ENCODE measurements at regions not wholly inside any gene's neighbourhood (a gene's known extent, or its start where the extent isn't known, plus 50 kb on each side); places are given as distances from the start of the nearest gene placed in this dataset.

- no peak overlapping the region for H3K4me2 ChIP-seq
- ChIA-PET POLR2A (ENCODE audit: unreplicated experiment) (interaction anchor here (0.6 kb wide), 1 partner anchor 294 kb away, joined by 3 read pairs; no protein-coding TSS in a partner anchor), CTCF (no interaction called here)
- no peaks in the 10 kb centered on the region for H4K20me1 ChIP-seq (ENCODE audit: insufficient read depth)
- TF ChIP-seq, protein P1, sequence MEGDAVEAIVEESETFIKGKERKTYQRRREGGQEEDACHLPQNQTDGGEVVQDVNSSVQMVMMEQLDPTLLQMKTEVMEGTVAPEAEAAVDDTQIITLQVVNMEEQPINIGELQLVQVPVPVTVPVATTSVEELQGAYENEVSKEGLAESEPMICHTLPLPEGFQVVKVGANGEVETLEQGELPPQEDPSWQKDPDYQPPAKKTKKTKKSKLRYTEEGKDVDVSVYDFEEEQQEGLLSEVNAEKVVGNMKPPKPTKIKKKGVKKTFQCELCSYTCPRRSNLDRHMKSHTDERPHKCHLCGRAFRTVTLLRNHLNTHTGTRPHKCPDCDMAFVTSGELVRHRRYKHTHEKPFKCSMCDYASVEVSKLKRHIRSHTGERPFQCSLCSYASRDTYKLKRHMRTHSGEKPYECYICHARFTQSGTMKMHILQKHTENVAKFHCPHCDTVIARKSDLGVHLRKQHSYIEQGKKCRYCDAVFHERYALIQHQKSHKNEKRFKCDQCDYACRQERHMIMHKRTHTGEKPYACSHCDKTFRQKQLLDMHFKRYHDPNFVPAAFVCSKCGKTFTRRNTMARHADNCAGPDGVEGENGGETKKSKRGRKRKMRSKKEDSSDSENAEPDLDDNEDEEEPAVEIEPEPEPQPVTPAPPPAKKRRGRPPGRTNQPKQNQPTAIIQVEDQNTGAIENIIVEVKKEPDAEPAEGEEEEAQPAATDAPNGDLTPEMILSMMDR (conservative IDR thresholded peaks at IDR 0.05) = no peak
- no peak for TF ChIP-seq EZH2 (IDR thresholded peaks at IDR 0.05; ENCODE audit: low read depth)
- BruUV-seq (replicated peaks) = no TSS peak
- intact Hi-C loops (cut with micrococcal nuclease; ENCODE audit: unreplicated experiment) = loop anchor here (10.0 kb wide), 1 partner anchor 536 kb away; no protein-coding TSS in a partner anchor
- H3F3A ChIP-seq (ENCODE audit: insufficient read depth, low read depth) = peaks cover 15% of the 10 kb centered on the region
- no peak overlapping the region for H2AFZ ChIP-seq
- no peak overlapping the region for H3K27ac ChIP-seq
- H3K9me2 ChIP-seq (ENCODE audit: insufficient read depth) = no peaks in the 10 kb centered on the region
- DNase-seq = no peak
- H3K27me3 ChIP-seq (ENCODE audit: insufficient read depth, low read depth) = no peaks in the 10 kb centered on the region
- no peaks in the 10 kb centered on the region for H3K36me3 ChIP-seq (ENCODE audit: low read depth)
- no peak overlapping the region for H3K4me3 ChIP-seq
- peaks cover 8% of the 10 kb centered on the region for H3K9me3 ChIP-seq (ENCODE audit: insufficient read depth, low read depth)
- H3K4me1 ChIP-seq (replicated peaks; ENCODE audit: insufficient read depth) = peaks cover 28% of the 10 kb centered on the region
- H3K79me2 ChIP-seq (ENCODE audit: low read depth) = no peaks in the 10 kb centered on the region
Measured at GRCh38 chr5:96250782-96251181, 182.3 kb downstream of the PCSK1 start.

DNA sequence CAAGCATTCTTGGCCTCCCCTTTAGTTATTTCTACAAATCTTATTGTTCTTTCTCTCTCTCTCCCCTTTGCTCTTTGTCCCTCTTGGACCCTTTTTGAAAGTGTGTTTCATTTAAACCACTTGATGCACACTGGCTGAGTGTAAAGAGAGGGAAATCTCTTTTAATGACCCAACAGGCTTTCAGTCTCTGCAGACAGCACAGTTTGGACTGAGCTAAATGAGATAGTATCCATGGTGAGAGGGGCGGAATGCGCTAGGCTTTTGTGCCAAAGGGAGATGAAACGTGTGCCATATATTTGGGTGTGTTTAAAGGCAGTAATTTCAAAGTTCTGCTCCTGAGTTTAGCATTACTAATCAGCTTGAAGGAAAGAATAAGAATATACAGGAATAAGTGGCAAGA is 184.9 kb downstream of the PCSK1 start:
- TF ChIP-seq, protein P1 (conservative IDR thresholded peaks at IDR 0.05) = no peak
- no peak for TF ChIP-seq EZH2 (IDR thresholded peaks at IDR 0.05; ENCODE audit: low read depth)
- Histone ChIP-seq H3K4me3 (no peak overlapping the region), H3K27ac (no peak overlapping the region), H3F3A (ENCODE audit: insufficient read depth, low read depth) (no peaks in the 10 kb centered on the region), H3K9me2 (ENCODE audit: insufficient read depth) (no peaks in the 10 kb centered on the region), H3K4me2 (no peak overlapping the region), H4K20me1 (ENCODE audit: insufficient read depth) (no peaks in the 10 kb centered on the region), H3K9me3 (ENCODE audit: insufficient read depth, low read depth) (peaks cover 5% of the 10 kb centered on the region; the same call in 1 of the 2 replicates), H2AFZ (no peak overlapping the region), H3K4me1 (replicated peaks; ENCODE audit: insufficient read depth) (peaks cover 30% of the 10 kb centered on the region), H3K79me2 (ENCODE audit: low read depth) (no peaks in the 10 kb centered on the region), H3K27me3 (ENCODE audit: insufficient read depth, low read depth) (no peaks in the 10 kb centered on the region), H3K36me3 (ENCODE audit: low read depth) (no peaks in the 10 kb centered on the region)
- BruUV-seq (replicated peaks) = no TSS peak
- intact Hi-C loops (cut with micrococcal nuclease; ENCODE audit: unreplicated experiment) = no loop called here
- ChIA-PET CTCF (no interaction called here), POLR2A (ENCODE audit: unreplicated experiment) (interaction anchor here (0.8 kb wide), 1 partner anchor 155 kb away, joined by 9 read pairs; no protein-coding TSS in a partner anchor)
- DNase-seq = no peak

- H3K36me3 ChIP-seq (ENCODE audit: low read depth) = no peaks in the 10 kb centered on the region
- DNase-seq = no peak
- peaks cover 26% of the 10 kb centered on the region for H3K4me1 ChIP-seq (replicated peaks; ENCODE audit: insufficient read depth)
- CTCF ChIA-PET = no interaction called here
- no peak overlapping the region for H2AFZ ChIP-seq
- no peaks in the 10 kb centered on the region for H4K20me1 ChIP-seq (ENCODE audit: insufficient read depth)
- H3K27ac ChIP-seq = no peak overlapping the region
- no peaks in the 10 kb centered on the region for H3F3A ChIP-seq (ENCODE audit: insufficient read depth, low read depth)
- POLR2A ChIA-PET (ENCODE audit: unreplicated experiment) = no interaction called here
- 0 out of 2 replicates have a peak, but pooled peaks cover under 1% of the 10 kb centered on the region for H3K9me3 ChIP-seq (ENCODE audit: insufficient read depth, low read depth)
- intact Hi-C loops (cut with micrococcal nuclease; ENCODE audit: unreplicated experiment) = no loop called here
- no peak for TF ChIP-seq EZH2 (IDR thresholded peaks at IDR 0.05; ENCODE audit: low read depth)
- TF ChIP-seq, protein P1 (conservative IDR thresholded peaks at IDR 0.05) = no peak
- no peaks in the 10 kb centered on the region for H3K27me3 ChIP-seq (ENCODE audit: insufficient read depth, low read depth)
- no peak overlapping the region for H3K4me3 ChIP-seq
- no TSS peak for BruUV-seq (replicated peaks)
- no peaks in the 10 kb centered on the region for H3K79me2 ChIP-seq (ENCODE audit: low read depth)
- H3K9me2 ChIP-seq (ENCODE audit: insufficient read depth) = no peaks in the 10 kb centered on the region
- H3K4me2 ChIP-seq = no peak overlapping the region
Measured at GRCh38 chr5:96247708-96248107, 185.3 kb downstream of the PCSK1 start.
